NCI-H146 treated with DMSO at 0.1 percent for 48 hours (cell line): ENCODE measurements at regions not wholly inside any gene's neighbourhood (a gene's known extent, or its start where the extent isn't known, plus 50 kb on each side); places are given as distances from the start of the nearest gene placed in this dataset.

Experiments used
- DNase-seq: peaks from one replicate; lab custom pipeline; 2025; ENCODE audit not compliant: unreplicated experiment; lab: John Stamatoyannopoulos, UW

- DNase-seq = no peak
These were observed 342.6 kb upstream of the CCDC196 start for GRCh38 chr14:66143387-66144112.

GRCh38 chr14:66152302-66152701 is 333.9 kb upstream of the CCDC196 start:
- DNase-seq = no peak

- no peak for DNase-seq
These were observed 333.4 kb upstream of the CCDC196 start for GRCh38 chr14:66152747-66153146.

- DNase-seq = peak; percentile 27
These were observed 323.1 kb upstream of the CCDC196 start for GRCh38 chr14:66163023-66163422.

GRCh38 chr14:66165337-66165736 is 320.8 kb upstream of the CCDC196 start:
- no peak for DNase-seq

GRCh38 chr14:66174453-66174891 is 311.7 kb upstream of the CCDC196 start:
- no peak for DNase-seq

GRCh38 chr14:66177935-66178334 is 308.2 kb upstream of the CCDC196 start:
- DNase-seq = no peak

GRCh38 chr14:66196670-66197069 is 289.5 kb upstream of the CCDC196 start:
- no peak for DNase-seq

GRCh38 chr14:66197276-66197675 is 288.9 kb upstream of the CCDC196 start:
- DNase-seq = no peak

GRCh38 chr14:66206554-66206953 is 279.6 kb upstream of the CCDC196 start:
- no peak for DNase-seq

GRCh38 chr14:66216763-66217162 is 269.4 kb upstream of the CCDC196 start:
- no peak for DNase-seq

GRCh38 chr14:66219886-66220285 is 266.3 kb upstream of the CCDC196 start:
- DNase-seq = no peak

GRCh38 chr14:66224492-66225178 is 261.5 kb upstream of the CCDC196 start:
- no peak for DNase-seq

GRCh38 chr14:66225337-66225736 is 260.8 kb upstream of the CCDC196 start:
- no peak for DNase-seq

GRCh38 chr14:66228267-66228970 is 257.8 kb upstream of the CCDC196 start:
- DNase-seq = no peak

GRCh38 chr14:66231820-66232219 is 254.4 kb upstream of the CCDC196 start:
- DNase-seq = no peak

GRCh38 chr14:66233591-66233990 is 252.6 kb upstream of the CCDC196 start:
- peak; percentile 47 for DNase-seq

- peak; percentile 82 for DNase-seq
These were observed 251.8 kb upstream of the CCDC196 start for GRCh38 chr14:66234411-66234810.

- no peak for DNase-seq
These were observed 248.4 kb upstream of the CCDC196 start for GRCh38 chr14:66237741-66238140.

- no peak for DNase-seq
These were observed 247.2 kb upstream of the CCDC196 start for GRCh38 chr14:66238969-66239368.

- DNase-seq = no peak
These were observed 246.6 kb upstream of the CCDC196 start for GRCh38 chr14:66239589-66239988.

- no peak for DNase-seq
These were observed 246.1 kb upstream of the CCDC196 start for GRCh38 chr14:66240105-66240504.
